ENCODE measurements at regions not wholly inside any gene's neighbourhood (a gene's known extent, or its start where the extent isn't known, plus 50 kb on each side); places are given as distances from the start of the nearest gene placed in this dataset.

DNA sequence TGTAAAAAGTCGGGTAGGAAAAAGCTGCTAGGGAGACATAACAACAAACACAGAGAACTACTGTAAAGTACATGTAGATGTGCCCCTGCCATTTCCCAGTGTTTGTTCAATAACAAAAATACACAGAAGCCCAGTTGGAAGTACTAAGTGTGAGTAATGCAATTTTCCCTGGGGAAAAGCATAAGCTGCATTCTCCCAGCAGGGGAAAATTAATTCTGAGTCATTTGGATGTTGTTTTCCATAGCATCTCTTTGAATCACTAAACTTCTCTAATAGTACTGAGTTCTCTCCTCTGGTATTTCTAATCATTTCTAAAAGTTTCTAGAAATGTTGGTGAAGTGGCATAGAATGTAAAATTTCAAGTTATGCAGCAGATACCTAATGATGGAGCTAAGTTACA lies 1114.9 kb downstream of the C4orf33 start:
- no peak for FAIRE-seq
- DNase-seq (ENCODE audit: low spot score in 2 of 2) = no peak

DNA sequence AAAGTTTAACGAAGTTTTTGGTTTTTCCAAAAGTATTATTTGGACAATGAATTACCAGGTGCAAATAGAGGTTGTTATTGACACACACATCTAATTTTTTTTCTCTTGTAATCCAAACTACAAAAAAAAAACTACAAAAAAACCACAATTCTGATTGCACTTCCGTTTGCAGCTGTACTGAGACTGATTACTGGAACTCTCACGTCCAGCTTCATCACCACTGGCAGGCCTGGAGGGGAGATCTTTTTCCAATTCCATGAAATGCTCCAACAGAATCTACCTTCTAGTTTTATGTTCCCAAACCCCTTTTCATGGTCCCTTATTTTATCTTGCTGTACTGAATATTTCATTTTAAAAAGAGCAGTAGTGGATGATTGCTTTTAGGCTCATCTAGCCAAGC lies 1118.3 kb downstream of the C4orf33 start:
- DNase-seq (ENCODE audit: low spot score in 2 of 2) (no peak), FAIRE-seq (no peak)

DNA sequence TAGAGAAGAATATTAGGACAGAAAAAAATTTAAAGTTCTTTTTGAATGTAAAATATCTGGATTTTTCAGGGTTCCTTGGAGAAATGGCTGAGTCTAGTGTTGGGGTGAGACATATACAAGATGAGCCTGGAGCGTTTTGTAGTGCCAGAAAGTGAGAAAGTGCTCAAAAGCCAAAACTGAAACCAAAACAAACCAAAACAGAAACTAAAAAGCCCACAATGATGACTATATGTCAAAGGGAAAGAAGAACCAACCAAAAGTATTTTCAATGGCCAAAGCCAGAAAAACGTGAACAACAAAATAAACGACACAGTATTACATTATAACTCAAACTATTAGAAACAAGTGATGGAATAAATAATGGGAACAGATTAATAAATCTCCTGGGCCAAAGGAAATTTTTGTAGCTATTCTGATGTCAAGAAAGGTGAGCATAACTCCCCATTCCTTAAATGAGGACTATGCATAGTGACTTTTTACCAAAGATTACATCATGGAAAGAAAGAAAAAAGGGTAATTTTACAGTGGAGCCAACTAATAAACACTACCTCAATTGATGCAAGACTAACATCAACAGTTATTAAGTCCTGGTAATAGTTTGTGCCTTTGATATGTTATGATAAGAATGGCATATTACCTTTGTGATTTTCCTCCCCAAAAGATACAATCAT lies 1137.6 kb downstream of the C4orf33 start:
- no peak for DNase-seq (ENCODE audit: low spot score in 2 of 2)

DNA sequence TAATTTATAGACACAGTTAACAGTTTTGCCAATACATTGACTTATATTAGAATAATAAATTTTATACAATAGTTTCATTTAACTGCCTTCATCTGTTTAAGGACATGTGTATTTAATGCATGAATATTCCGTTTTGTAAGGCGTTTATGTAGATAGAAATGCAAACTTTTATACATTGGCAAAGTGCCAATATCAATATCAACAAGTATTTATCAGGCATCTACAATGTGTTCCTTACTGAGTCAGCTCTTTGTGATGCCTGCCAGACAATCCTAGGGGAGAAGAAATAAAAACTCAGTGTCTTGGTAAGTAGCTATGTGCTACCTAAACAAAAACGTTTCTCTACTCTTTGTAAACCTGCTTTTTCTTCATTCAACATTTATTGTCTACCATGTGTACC lies 1142.2 kb downstream of the C4orf33 start:
- DNase-seq (ENCODE audit: low spot score in 2 of 2) (no peak), FAIRE-seq (no peak)

More for the DNA sequence above, 1137.6 kb downstream of the C4orf33 start:
- no peak for FAIRE-seq

DNA sequence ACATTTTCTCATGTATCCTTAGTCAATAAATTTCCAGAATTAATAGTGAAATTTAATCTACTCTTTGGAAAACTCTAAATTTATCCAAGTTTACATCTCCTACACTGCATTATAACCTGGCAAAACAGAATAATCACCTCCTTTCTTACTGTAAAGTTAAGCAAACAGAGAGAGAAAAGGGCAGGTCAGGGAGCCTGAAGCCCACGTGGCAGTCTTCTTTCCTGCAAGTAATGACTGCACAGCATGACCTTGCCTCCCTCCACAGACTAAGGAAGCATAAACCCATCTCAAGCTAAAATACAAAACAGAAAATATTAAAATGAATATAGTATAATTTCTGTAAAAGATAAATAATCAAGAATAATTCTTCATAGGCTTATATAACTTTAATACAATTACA lies 1153.0 kb downstream of the C4orf33 start:
- DNase-seq (ENCODE audit: low spot score in 2 of 2) (no peak), FAIRE-seq (no peak)

DNA sequence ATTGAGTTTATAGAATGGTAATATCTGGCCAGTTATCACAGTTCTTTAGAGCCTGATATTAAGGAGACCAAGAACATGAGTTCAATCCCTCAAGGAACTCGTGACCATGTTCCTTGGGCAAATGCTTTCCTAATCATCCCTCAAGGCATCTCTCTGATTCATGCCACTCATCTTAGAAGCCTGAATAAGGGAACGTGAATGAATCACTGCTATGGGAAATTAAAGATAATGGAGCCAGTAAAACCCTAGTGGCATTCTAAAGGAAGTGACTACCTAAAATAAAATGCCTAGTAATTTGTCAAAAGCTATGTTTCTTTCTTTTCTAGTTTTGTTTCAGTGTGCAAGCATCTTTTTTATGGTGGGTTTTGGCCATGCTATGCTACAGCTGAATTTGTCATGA lies 1161.3 kb downstream of the C4orf33 start:
- DNase-seq (ENCODE audit: low spot score in 2 of 2) (no peak), FAIRE-seq (no peak)

DNA sequence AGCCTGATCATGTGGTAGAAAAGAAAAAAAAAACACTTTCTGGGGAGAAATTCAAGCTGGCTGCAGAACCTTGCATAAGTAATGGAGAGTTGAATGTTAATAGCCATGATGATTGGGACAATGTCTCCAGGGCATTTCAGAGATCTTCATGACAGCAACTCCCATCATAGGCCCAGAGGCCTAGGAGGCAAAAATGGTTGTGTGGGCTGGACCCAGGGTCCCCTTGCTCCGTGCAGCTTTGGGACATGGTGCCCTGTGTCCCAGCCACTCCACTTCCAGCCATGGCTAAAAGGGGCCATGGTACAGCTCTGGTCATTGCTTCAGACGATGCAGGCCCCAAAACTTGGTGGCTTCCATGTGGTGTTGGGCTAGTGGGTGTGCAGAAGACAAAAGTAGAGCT lies 1170.9 kb downstream of the C4orf33 start:
- no peak for DNase-seq (ENCODE audit: low spot score in 2 of 2)
- no peak for FAIRE-seq

DNA sequence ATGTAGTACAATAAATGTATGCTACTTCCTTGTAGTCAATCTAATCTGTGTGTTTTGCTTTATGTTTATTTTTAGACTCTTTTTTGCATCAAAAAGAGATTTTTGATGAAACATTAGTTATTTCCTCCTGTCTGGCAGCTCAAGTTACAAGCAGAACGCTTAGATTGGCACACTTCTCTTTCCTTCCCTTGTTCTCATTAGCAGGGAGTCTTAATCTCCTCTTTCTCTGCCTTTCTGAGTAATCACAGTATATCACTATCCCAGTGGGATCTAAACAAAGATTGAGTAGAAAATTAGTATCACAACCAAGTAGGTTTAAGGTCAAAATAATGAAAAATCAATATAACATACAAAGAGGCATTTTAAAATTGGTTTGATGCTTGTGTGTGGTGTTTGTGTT lies 1192.6 kb downstream of the C4orf33 start:
- DNase-seq (ENCODE audit: low spot score in 2 of 2) (no peak), FAIRE-seq (no peak)

DNA sequence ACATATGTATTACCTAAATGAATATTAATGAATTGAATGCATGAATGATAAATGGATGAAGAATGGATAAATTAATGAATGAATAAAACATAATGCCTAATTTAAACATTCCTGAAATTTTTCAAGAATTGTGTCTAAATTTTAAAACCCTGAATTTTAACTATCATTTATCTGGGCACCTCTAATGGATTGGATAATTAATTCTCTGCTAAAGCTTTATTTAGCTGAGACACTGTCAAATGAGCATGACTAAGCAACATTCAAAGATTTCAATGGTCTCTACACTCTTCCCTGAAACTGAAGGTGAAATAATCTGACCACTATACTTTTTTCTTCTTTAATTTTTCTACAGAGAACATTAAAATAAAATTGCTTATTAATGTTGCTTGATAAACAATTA lies 1197.7 kb downstream of the C4orf33 start:
- DNase-seq (ENCODE audit: low spot score in 2 of 2) = no peak
- FAIRE-seq = peak; percentile 17

DNA sequence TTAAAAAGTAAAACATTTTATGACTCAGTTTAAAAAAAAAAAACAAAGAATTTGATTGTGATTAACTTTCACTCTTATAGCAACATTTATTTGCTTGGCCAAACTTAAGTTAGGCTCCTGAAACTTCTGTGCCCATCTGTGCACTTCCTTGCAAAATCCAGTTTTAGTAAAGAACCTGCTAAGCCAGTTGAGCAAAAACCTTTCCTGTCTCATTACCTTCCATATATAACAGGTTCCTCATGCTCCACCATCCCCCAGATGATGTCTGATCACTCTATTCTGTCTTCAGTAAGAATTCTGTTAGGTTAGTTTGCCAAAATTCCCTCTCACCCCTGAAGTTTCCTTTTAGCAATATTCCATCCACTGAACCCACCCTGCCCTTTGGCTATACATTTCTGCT lies 1200.5 kb downstream of the C4orf33 start:
- DNase-seq (ENCODE audit: low spot score in 2 of 2) (no peak), FAIRE-seq (no peak)

DNA sequence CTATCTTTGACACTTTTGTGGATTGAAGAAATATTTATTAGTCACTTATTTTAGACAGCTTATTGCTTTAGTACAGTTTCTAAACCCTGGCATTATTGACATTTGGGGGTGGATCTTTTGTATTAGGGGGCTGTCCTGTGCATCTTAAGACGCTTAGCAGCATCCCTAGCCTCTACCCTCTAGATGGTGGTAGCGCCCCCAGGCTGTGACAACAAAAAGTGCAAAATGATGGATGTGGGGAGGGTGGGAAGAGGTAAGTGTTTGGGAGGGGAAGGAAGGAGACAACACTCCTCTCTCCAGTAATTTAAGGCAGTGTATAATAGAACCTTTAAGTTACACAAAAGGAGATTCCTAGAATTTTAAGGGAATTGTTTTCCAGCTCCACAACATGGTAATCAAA lies 1210.6 kb downstream of the C4orf33 start:
- DNase-seq (ENCODE audit: low spot score in 2 of 2) (no peak), FAIRE-seq (no peak)

DNA sequence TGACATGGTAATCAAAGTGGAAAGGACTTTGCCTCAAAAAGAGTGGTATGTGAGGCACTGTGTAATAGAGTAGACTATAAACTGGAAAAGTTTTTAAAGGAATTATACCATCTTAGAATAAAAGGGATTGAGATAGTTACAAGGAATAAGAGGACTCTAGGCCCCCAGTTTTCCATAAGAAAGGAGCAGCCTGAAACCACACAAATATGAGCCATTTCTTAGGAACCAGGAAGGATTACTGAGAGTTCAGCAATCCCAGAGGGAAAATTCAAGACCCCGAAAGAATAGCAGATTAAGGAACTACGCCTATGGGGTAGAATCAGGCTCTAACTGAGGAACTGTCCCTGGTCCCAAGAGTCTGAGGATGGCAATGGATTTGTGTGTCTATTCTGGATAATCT lies 1213.3 kb downstream of the C4orf33 start:
- no peak for FAIRE-seq
- no peak for DNase-seq (ENCODE audit: low spot score in 2 of 2)

DNA sequence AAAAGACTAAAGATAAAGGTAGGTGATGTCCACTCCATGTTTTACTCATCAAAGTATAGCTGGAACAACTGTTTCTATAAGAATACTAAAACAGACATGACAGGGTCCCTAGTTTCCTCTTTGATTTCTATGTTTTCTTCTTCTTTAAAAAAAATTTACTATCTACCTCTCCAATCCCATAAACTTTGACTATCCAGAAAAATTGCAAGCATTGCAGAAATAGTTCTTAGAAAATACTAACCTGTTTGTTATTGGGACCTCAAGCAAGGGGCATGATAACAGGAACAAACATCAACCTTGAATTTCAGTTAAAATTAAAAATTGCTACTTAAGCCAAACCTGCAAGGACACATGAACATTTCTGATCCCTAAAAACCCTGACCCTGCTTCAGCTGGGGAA lies 1226.5 kb downstream of the C4orf33 start:
- DNase-seq (ENCODE audit: low spot score in 2 of 2) (no peak), FAIRE-seq (no peak)

DNA sequence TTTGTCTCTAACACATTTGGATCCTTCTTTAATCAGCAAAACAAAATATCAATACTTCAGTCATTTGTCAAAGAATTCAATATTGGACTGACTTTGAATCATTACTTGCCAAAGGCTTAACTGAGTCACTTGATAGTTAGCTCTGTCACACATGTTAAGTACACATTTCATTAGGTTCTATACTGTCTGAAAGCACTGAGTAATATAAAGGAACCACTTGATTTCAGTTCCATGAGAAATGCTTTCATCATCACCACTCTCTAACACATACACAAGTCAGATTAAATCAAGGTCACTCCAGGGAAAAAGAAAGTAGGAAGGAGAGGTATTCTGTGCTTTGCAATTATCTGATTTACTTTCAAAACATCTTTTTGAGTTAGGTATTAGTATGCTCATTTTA lies 1233.1 kb downstream of the C4orf33 start:
- no peak for DNase-seq (ENCODE audit: low spot score in 2 of 2)
- no peak for FAIRE-seq

DNA sequence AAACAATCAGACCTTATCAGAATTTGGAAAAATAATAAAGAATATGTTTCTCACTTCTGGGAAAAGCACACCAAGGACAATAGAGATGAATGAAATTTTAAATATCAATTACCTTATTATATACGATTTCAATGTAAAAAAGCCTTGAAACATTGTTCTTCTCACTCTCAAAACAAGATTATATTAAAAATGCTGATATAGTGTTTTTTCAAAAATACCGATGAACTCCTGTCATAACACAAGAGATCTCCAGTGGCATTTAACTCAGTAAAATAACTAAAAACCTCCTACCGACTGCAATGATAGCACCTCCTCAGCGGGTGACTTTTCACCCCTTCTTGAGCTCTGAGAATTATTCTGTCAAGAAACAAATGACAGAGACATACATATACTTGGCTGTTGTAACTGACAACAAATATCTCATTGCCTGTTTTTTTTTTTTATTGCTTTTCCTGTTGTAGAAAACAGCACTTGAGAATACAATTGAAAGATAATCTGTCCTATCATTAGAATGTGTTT lies 1237.3 kb downstream of the C4orf33 start:
- DNase-seq (ENCODE audit: low spot score in 2 of 2) (no peak), FAIRE-seq (no peak)

DNA sequence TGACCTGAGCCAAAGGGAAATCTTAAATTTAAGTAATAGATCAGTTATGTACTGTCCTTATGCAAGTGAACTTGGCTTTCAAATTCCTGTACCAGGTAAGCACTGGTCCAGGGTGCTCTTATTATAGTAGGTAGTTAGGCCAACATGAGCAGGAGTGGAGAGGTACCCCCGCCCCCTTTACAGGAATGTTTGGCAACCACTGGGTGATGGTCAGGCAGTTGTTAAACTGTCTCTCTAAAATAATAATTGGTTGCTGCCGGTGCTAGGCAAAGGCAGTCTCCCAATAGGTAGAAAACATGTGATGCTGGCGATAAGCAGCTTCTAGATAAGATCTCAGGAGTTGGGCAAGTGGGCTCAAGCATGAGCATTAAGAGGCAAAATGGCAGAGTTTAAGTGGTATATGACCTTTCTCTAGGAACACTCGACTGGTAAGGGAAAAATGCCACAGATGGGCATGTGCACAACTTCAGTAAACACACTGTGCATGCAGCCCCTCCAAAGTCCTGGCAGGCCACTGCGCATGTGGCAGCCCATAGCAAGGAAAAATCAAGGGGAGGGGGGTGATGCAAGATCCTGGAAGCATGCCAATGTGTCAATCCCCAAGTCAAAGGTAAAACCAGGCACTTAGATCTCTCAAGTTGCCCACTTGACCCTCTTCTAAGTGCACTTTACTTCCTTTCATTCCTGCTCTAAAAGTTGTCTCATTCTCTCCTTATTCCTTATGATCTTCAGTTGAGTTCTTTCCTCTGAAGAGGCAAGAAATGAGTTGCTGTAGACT lies 1239.7 kb downstream of the C4orf33 start:
- FAIRE-seq = no peak
- no peak for DNase-seq (ENCODE audit: low spot score in 2 of 2)

DNA sequence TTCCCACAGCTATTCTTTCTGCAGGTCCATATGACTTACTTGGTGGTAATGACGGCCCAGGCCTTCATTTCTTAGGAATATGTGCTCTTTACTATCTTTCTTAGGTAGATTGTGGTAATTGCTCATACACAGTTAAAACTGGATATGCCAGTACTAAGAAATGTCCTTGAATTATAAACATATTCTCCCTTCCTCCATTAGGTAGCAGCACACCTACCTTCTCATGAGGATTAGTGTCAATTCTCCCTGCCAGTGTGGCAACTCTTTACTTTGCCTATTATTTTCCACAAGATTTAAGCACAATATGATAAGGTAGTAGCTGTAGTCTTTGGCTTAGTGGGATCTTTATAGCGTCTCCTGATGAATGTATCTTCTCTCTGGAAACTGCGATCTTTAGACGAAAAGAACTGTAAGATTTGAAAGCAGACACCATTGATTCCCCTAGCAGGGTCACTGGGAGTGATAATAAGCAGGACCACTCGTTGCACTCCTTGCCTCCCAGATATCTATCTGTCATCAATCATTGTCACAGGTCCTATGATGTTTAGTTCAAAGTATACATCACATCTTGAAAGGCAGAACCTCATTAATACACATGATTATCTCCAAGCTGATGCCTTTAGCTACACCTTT lies 1240.7 kb downstream of the C4orf33 start:
- FAIRE-seq = no peak
- DNase-seq (ENCODE audit: low spot score in 2 of 2) = no peak

DNA sequence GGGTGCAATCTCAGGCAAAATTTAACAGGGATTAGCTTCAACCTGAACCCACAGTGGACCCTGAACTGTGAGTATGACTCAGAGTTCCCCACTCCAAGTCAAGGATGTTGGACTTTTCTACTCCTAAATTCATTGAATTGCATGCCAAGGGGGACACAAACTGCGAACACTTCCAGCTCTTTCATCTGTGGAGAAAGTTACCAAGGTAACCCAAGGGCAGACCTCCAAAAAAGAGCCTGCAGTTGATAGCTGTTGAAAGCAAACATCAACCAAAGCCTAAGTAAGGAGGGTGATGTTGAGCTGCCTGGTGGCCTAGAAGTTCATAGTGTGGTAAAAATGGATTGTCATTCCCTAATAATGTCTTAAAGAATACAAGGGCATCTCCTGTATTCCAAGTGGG lies 1242.9 kb downstream of the C4orf33 start:
- FAIRE-seq = no peak
- DNase-seq (ENCODE audit: low spot score in 2 of 2) = no peak

DNA sequence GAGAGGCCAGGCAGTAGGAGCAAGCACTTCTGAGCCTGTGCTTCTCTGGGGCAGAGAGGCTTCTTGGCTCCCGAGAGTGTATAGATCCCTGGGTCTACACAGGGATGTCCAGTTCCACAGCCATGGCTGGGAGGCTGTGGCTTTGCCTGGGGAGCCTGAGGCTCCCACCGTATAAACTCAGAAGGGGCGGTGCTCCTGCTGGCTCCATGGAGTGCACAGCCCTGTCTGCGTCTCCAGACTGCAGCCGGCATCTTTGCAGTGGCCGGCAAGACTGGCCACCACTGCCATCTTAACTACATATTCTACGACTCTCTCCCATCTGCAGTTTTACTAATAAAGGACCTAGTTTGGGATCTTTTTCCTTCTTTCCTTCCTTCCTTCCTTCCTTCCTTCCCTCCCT lies 1253.8 kb downstream of the C4orf33 start:
- DNase-seq (ENCODE audit: low spot score in 2 of 2) = no peak
- FAIRE-seq = no peak

DNA sequence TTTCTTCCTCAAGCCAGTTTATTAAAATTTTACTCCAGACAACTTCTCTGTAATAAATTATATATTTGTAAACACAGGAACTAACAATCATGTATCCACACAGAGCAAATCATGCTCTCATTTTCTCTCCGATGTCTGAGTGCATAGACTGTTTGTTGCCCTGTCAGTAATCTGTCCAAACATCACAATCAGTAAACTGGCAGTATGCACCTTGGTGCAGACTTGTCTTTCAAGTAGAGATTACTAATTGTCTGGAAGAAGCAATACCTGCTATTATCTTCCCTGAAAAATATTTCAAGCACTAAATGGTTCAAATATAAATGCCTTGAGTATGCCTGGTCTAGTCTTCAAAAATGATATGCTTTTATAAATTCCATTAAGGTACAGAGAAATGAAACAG lies 1260.9 kb downstream of the C4orf33 start:
- no peak for DNase-seq (ENCODE audit: low spot score in 2 of 2)
- FAIRE-seq = no peak

DNA sequence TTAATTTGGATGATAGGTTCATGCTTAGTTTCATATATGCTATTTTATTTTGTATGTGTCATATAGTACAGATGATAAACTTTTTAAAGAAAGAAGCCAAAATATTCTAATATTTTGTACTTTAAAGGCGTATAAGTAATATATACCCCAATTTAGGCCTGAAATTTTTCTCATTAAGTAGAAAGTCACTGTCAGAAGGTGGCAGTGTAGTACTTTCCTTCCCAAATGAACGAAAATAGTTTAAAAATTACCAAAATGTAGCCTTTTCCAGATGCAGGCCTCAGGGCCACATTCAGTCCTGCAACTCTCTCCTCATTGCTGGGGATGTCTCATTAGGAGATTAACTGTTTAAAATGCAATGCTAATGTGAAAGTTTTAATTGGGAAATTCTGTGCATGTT lies 1263.6 kb downstream of the C4orf33 start:
- DNase-seq (ENCODE audit: low spot score in 2 of 2) (no peak), FAIRE-seq (no peak)

DNA sequence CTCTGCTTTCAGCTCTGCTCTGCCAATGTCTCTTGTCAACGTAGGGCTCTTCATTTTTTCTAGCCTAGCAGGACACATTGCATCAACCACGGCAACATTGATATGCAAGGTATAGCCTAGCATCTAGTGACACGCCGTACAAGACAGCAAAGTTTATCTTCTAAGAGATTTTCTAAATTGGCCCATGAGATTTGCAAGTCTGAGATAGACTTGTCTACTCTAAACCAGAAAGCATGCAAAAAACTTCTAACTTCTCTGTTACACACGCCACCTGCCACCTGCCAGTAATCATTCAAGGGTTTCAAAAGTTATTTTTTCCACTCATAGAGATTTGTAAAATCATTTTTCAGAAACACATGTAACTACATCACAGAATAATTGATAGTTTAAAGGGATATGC lies 1265.7 kb downstream of the C4orf33 start:
- no peak for FAIRE-seq
- DNase-seq (ENCODE audit: low spot score in 2 of 2) = no peak
